Transverse colon (tissue), 4 donors: ENCODE measurements at regions not wholly inside any gene's neighbourhood (a gene's known extent, or its start where the extent isn't known, plus 50 kb on each side); places are given as distances from the start of the nearest gene placed in this dataset.

Experiments
- DNase-seq: peaks from one replicate; pipeline ENCODE4 v3.0.0-alpha.2; 2019
- H3K27ac ChIP-seq, 4 donors: fragments of 200-600 bp; sonication (generic); 2 replicates each; pipeline ENCODE4 v1.5.1; 2016 to 2018; ENCODE audit warnings: inconsistent platforms in 4 of 4
- H3K27me3 ChIP-seq: fragments of 200-600 bp; sonication (generic); 2 replicates; pipeline ENCODE4 v1.5.1; 2017; ENCODE audit warnings: inconsistent platforms
- H3K36me3 ChIP-seq, 4 donors: fragments of 200-600 bp; sonication (generic); 2 replicates each; pipeline ENCODE4 v1.5.1; 2017 to 2019; ENCODE audit warnings: inconsistent platforms in 4 of 4
- H3K4me1 ChIP-seq, 4 donors: fragments of 200-600 bp; sonication (generic); 2 replicates each; pipeline ENCODE4 v1.5.1; 2017 to 2020; ENCODE audit warnings: inconsistent platforms in 4 of 4
- H3K4me3 ChIP-seq, 4 donors: fragments of 200-600 bp; sonication (generic); 1 replicate in 1 of 4; 2 replicates in 3 of 4; pipeline versions ENCODE4 v1.5.1 to v1.6.1; 2017 to 2019; ENCODE audit warnings: inconsistent platforms in 4 of 4
- H3K9me3 ChIP-seq, 2 donors: fragments of 200-600 bp; sonication (generic); 2 replicates each; pipeline ENCODE4 v1.5.1; 2017 to 2019; ENCODE audit warnings: inconsistent platforms in 2 of 2
- EP300 ChIP-seq: sonication (generic); formaldehyde crosslinking; IDR thresholded peaks from one replicate; pipeline ENCODE4 v1.6.1; 2017; ENCODE audit warnings: antibody characterized with exemption, low read depth
- POLR2A ChIP-seq: fragments of 450-650 bp; IDR thresholded peaks from one replicate; pipeline ENCODE4 v1.6.1; 2016; ENCODE audit warnings: antibody characterized with exemption, mild to moderate bottlenecking, moderate library complexity
- POLR2AphosphoS5 ChIP-seq, 3 donors: sonication (generic); formaldehyde crosslinking; IDR thresholded peaks; one replicate each; pipeline ENCODE4 v1.6.1; 2016; ENCODE audit warnings: antibody characterized with exemption in 3 of 3
- WGBS, 2 donors: methylation state at CpG; one replicate each; pipeline ENCODE4 v1.1.5; 2018; ENCODE audit warnings: low coverage in 1 of 2; 5-methylcytosine and 5-hydroxymethylcytosine counted together
- in situ Hi-C, 4 donors: fragments of 200-750 bp; cut with MboI; loops; one replicate each; pipeline versions ENCODE4 v1.15.0 to v1.15.1; 2017; ENCODE audit warnings: low sequenced_read_pairs in 3 of 4, low pct_ligation_motif_present in 1 of 4, low pct_unique_long_range_greater_than_20kb in 1 of 4
- intact Hi-C: fragments of 100-400 bp; cut with DNase I; formaldehyde crosslinking; loops from one replicate; pipeline ENCODE4 v1.15.1; 2023; ENCODE audit warnings: low total_unique reads
- TF ChIP-seq, protein P1 (sequence below), 5 experiments: fragments of 200-600 bp in 3 of 5; fragments of 450-650 bp in 2 of 5; sonication (generic) in 3 of 5; IDR thresholded peaks; 1 replicate in 2 of 5; 2 replicates in 3 of 5; pipeline ENCODE4 v1.5.1; 2016 to 2017; ENCODE audit warnings: antibody characterized with exemption in 5 of 5, inconsistent platforms in 3 of 5, mild to moderate bottlenecking in 2 of 5, moderate library complexity in 1 of 5

DNA sequence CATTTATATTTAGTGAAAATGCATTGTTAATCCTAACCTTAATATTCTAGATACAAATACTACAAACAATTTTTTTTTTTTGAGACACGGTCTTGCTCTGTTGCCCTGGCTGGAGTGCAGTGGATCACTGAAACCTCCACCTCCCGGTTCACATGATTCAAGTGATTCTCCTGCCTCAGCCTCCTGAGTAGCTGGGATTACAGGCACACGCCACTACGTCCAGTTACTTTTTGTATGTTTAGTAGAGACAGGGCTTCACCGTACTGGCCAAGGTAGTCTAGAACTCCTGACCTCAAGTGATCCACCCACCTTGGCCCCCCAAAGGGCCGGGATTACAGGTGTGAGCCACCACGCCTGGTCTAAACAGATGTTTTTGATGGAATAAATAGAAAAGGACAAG lies 361.5 kb upstream of the NECTIN3 start:
- H3K27ac ChIP-seq: no peak overlapping the region
- H3K36me3 ChIP-seq: no peaks in the 10 kb centered on the region
- intact Hi-C loops (no loop called here), in situ Hi-C loops (no loop called here)
- H3K4me1 ChIP-seq: no peaks in the 10 kb centered on the region
- 87 to 97% methylated on average over 4 to 7 of the region's 7 CpGs for WGBS, 2 donors
- H3K27me3 ChIP-seq: no peaks in the 10 kb centered on the region
- H3K9me3 ChIP-seq: no peaks in the 10 kb centered on the region
- TF ChIP-seq POLR2A (no peak), EP300 (no peak), POLR2AphosphoS5 (IDR thresholded peaks at IDR 0.05) (no peak)
- TF ChIP-seq, protein P1, sequence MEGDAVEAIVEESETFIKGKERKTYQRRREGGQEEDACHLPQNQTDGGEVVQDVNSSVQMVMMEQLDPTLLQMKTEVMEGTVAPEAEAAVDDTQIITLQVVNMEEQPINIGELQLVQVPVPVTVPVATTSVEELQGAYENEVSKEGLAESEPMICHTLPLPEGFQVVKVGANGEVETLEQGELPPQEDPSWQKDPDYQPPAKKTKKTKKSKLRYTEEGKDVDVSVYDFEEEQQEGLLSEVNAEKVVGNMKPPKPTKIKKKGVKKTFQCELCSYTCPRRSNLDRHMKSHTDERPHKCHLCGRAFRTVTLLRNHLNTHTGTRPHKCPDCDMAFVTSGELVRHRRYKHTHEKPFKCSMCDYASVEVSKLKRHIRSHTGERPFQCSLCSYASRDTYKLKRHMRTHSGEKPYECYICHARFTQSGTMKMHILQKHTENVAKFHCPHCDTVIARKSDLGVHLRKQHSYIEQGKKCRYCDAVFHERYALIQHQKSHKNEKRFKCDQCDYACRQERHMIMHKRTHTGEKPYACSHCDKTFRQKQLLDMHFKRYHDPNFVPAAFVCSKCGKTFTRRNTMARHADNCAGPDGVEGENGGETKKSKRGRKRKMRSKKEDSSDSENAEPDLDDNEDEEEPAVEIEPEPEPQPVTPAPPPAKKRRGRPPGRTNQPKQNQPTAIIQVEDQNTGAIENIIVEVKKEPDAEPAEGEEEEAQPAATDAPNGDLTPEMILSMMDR (IDR thresholded peaks at IDR 0.05): no peak
- no peak overlapping the region for H3K4me3 ChIP-seq
- no peak for DNase-seq

- WGBS, 2 donors: 63 to 91% methylated on average over 1 of the region's 1 CpG
- TF ChIP-seq POLR2A: no peak
- H3K27me3 ChIP-seq: no peaks in the 10 kb centered on the region
- intact Hi-C loops (no loop called here), in situ Hi-C loops (no loop called here)
- DNase-seq: no peak
- H3K36me3 ChIP-seq: no peaks in the 10 kb centered on the region
- H3K4me3 ChIP-seq: no peak overlapping the region
- no peaks in the 10 kb centered on the region for H3K4me1 ChIP-seq
- no peaks in the 10 kb centered on the region for H3K9me3 ChIP-seq
- H3K27ac ChIP-seq: no peak overlapping the region
Measured at GRCh38 chr3:110710603-110711002, 361.0 kb upstream of the NECTIN3 start.

- intact Hi-C loops: no loop called here
Measured at GRCh38 chr3:110711130-110711832, 360.3 kb upstream of the NECTIN3 start.

GRCh38 chr3:110711851-110712516 lies 359.6 kb upstream of the NECTIN3 start:
- DNase-seq: no peak
- intact Hi-C loops: no loop called here
- H3K4me3 ChIP-seq: no peak overlapping the region
- H3K36me3 ChIP-seq: no peaks in the 10 kb centered on the region
- H3K4me1 ChIP-seq: no peaks in the 10 kb centered on the region
- H3K27me3 ChIP-seq: no peaks in the 10 kb centered on the region
- in situ Hi-C loops: no loop called here
- 54 to 56% methylated on average over 2 of the region's 2 CpGs for WGBS, 2 donors
- TF ChIP-seq EP300 (no peak), POLR2A (no peak), POLR2AphosphoS5 (IDR thresholded peaks at IDR 0.05) (no peak)
- TF ChIP-seq, protein P1 (IDR thresholded peaks at IDR 0.05): no peak
- no peak overlapping the region for H3K27ac ChIP-seq
- no peaks in the 10 kb centered on the region for H3K9me3 ChIP-seq

More at GRCh38 chr3:110711130-110711832, 360.3 kb upstream of the NECTIN3 start:
- Histone ChIP-seq H3K4me3 (no peak overlapping the region), H3K9me3 (no peaks in the 10 kb centered on the region), H3K27ac (no peak overlapping the region), H3K27me3 (no peaks in the 10 kb centered on the region), H3K4me1 (no peaks in the 10 kb centered on the region), H3K36me3 (no peaks in the 10 kb centered on the region)
- 97 to 100% methylated on average over 1 of the region's 1 CpG for WGBS, 2 donors
- no peak for TF ChIP-seq POLR2AphosphoS5 (IDR thresholded peaks at IDR 0.05)
- TF ChIP-seq, protein P1 (IDR thresholded peaks at IDR 0.05): no peak
- no peak for TF ChIP-seq EP300
- no peak for TF ChIP-seq POLR2A
- DNase-seq: no peak
- in situ Hi-C loops: no loop called here
